Smooth muscle cell (in vitro differentiated cells): ENCODE measurements at regions not wholly inside any gene's neighbourhood (a gene's known extent, or its start where the extent isn't known, plus 50 kb on each side); places are given as distances from the start of the nearest gene placed in this dataset.
"Not testable (repeated sequence)": the region's sequence is repeated elsewhere in the genome, so short reads cannot be mapped to it uniquely, and the experiment has no call there.

Experiments
- DNase-seq: peaks from one replicate; lab custom pipeline; 2025; ENCODE audit not compliant: unreplicated experiment; lab: John Stamatoyannopoulos, UW
- H2AFZ ChIP-seq: fragments of 200-600 bp; sonication (generic); 2 replicates; pipeline ENCODE4 v1.6.0; 2016; ENCODE audit warnings: antibody characterized with exemption, low read depth, mild to moderate bottlenecking
- H3F3A ChIP-seq: fragments of 200-600 bp; sonication (generic); 2 replicates; pipeline ENCODE4 v1.6.0; 2017; ENCODE audit warnings: antibody characterized with exemption, low read depth
- H3K27ac ChIP-seq: fragments of 200-600 bp; sonication (generic); 2 replicates; pipeline ENCODE4 v1.5.1; 2016; ENCODE audit warnings: low read depth, mild to moderate bottlenecking
- H3K27me3 ChIP-seq: fragments of 200-600 bp; sonication (generic); 2 replicates; pipeline ENCODE4 v1.6.1; 2016; ENCODE audit warnings: low read depth, mild to moderate bottlenecking
- H3K36me3 ChIP-seq: fragments of 200-600 bp; sonication (generic); 2 replicates; pipeline ENCODE4 v1.5.1; 2016; ENCODE audit warnings: low read depth
- H3K4me1 ChIP-seq: fragments of 200-600 bp; sonication (generic); 2 replicates; pipeline ENCODE4 v1.5.1; 2016; ENCODE audit warnings: low read depth
- H3K4me2 ChIP-seq: fragments of 200-600 bp; sonication (generic); 2 replicates; pipeline ENCODE4 v1.6.0; 2016; ENCODE audit warnings: mild to moderate bottlenecking
- H3K4me3 ChIP-seq: fragments of 200-600 bp; sonication (generic); 2 replicates; pipeline ENCODE4 v1.5.1; 2016; ENCODE audit warnings: mild to moderate bottlenecking
- H3K79me2 ChIP-seq: fragments of 200-600 bp; sonication (generic); 2 replicates; pipeline ENCODE4 v1.6.0; 2016; ENCODE audit warnings: low read depth, mild to moderate bottlenecking
- H3K9ac ChIP-seq: fragments of 200-600 bp; sonication (generic); 2 replicates; pipeline ENCODE4 v1.6.0; 2016; ENCODE audit warnings: low read depth
- H3K9me3 ChIP-seq: fragments of 200-600 bp; sonication (generic); replicated peaks from 2 replicates; pipeline ENCODE4 v1.5.1; 2016; ENCODE audit warnings: low read depth
- H4K20me1 ChIP-seq: fragments of 200-600 bp; sonication (generic); 2 replicates; pipeline ENCODE4 v1.6.0; 2016; ENCODE audit warnings: low read depth
- CTCF ChIP-seq: fragments of 200-600 bp; sonication (generic); IDR thresholded peaks from 2 replicates; pipeline ENCODE4 v1.5.1; 2017; ENCODE audit warnings: borderline replicate concordance, mild to moderate bottlenecking, antibody characterized with exemption; ENCODE audit not compliant: insufficient read depth, poor library complexity, severe bottlenecking
- WGBS: methylation state at CpG from one replicate; pipeline ENCODE4 v1.1.7; 2016; ENCODE audit warnings: low lambda C conversion rate; 5-methylcytosine and 5-hydroxymethylcytosine counted together

DNA sequence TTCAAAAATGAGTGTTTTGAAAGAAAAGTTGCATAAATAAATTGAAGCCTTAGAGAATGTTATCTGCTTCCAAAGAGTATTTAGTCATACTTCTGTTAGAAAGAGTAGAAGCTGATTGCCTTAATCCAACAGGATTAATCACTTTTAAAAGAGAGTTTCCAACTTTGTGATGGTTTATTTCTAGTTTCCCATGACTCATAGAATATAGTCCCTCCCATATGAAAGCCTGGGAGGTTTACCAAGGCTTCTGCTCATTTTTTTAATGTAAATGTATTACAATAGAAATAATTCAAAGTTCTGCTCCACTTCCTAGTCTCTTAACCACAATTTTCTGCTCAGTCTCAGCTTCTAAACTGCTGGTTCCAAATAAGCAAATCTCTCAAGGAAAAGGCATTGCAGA, 118.0 kb upstream of the IRAK1BP1 start:
- no peaks in the 10 kb centered on the region for H3K36me3 ChIP-seq
- no peaks in the 10 kb centered on the region for H3K27me3 ChIP-seq
- peaks cover 5% of the 10 kb centered on the region for H3K9me3 ChIP-seq
- H3K79me2 ChIP-seq, result no peaks in the 10 kb centered on the region
- no peaks in the 10 kb centered on the region for H3F3A ChIP-seq
- H3K4me2 ChIP-seq, result peak overlapping the region; percentile 63
- H2AFZ ChIP-seq, result no peak overlapping the region
- no peaks in the 10 kb centered on the region for H3K4me1 ChIP-seq
- H3K27ac ChIP-seq, result no peak overlapping the region
- no peaks in the 10 kb centered on the region for H4K20me1 ChIP-seq
- no peak for TF ChIP-seq CTCF
- H3K9ac ChIP-seq, result no peak overlapping the region
- DNase-seq, result no peak
- no peak overlapping the region for H3K4me3 ChIP-seq

DNA sequence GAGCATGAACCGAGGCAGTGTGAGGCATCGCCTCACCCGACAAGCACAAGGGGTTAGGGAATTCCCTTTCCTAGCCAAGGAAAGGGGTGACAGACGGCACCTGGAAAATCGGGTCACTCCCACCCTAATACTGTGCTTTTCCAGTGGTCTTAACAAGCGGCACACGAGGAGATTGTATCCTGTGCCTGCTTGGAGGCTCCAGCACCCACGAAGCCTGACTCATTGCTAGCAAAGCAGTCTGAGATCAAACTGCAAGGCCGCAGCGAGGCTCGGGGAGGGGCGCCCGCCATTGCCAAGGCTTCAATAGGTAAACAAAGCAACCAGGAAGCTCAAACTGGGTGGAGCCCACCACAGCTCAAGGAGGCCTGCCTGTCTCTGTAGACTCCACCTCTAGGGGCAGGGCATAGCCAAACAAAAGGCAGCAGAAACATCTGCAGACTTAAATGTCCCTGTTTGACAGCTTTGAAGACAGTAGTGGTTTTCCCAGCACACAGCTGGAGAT, 109.0 kb upstream of the IRAK1BP1 start:
- not testable (repeated sequence) for H4K20me1 ChIP-seq, DNase-seq, H3K79me2 ChIP-seq, H3K4me3 ChIP-seq, H3K9me3 ChIP-seq, H3K27ac ChIP-seq, H2AFZ ChIP-seq, H3F3A ChIP-seq, H3K4me1 ChIP-seq, H3K36me3 ChIP-seq, H3K9ac ChIP-seq, H3K27me3 ChIP-seq, H3K4me2 ChIP-seq
- 97% methylated on average over 13 of the region's 13 CpGs for WGBS

- Histone ChIP-seq H4K20me1 (no peaks in the 10 kb centered on the region), H2AFZ (no peak overlapping the region), H3K4me3 (no peak overlapping the region), H3K27me3 (no peaks in the 10 kb centered on the region), H3F3A (no peaks in the 10 kb centered on the region), H3K36me3 (no peaks in the 10 kb centered on the region), H3K4me1 (no peaks in the 10 kb centered on the region), H3K9ac (no peak overlapping the region), H3K4me2 (no peak overlapping the region), H3K9me3 (no peaks in the 10 kb centered on the region), H3K79me2 (no peaks in the 10 kb centered on the region), H3K27ac (no peak overlapping the region)
- no peak for TF ChIP-seq CTCF
- no peak for DNase-seq
Measured at GRCh38 chr6:78768271-78768670, 99.1 kb upstream of the IRAK1BP1 start.

DNA sequence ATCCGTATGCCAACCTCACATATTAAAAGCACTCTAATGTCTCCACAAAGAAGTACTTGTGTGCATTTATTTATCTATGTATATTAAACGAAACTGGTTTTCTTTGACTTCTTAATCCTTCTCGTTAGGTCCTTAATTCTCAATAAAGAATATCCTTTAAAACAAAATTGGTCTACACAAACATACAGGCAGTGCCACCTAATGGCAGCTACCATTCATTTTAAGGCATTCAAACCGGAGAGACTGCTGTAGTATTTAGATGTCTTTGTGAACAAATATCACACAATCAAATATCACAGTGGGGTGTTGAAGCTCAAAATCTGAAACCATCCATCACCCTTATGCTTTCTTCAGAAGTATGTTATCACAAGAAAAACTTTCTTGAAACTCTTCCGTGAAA, 96.6 kb upstream of the IRAK1BP1 start:
- no peak overlapping the region for H2AFZ ChIP-seq
- H3K4me1 ChIP-seq, result no peaks in the 10 kb centered on the region
- H3K79me2 ChIP-seq, result no peaks in the 10 kb centered on the region
- H3K27ac ChIP-seq, result no peak overlapping the region
- no peak for TF ChIP-seq CTCF
- DNase-seq, result no peak
- no peak overlapping the region for H3K9ac ChIP-seq
- no peak overlapping the region for H3K4me2 ChIP-seq
- H3K9me3 ChIP-seq, result no peaks in the 10 kb centered on the region
- H3F3A ChIP-seq, result no peaks in the 10 kb centered on the region
- 62% methylated on average over 5 of the region's 5 CpGs for WGBS
- no peak overlapping the region for H3K4me3 ChIP-seq
- no peaks in the 10 kb centered on the region for H3K36me3 ChIP-seq
- no peaks in the 10 kb centered on the region for H4K20me1 ChIP-seq
- H3K27me3 ChIP-seq, result no peaks in the 10 kb centered on the region
